HEK293 (cell line): ENCODE measurements at regions not wholly inside any gene's neighbourhood (a gene's known extent, or its start where the extent isn't known, plus 50 kb on each side); places are given as distances from the start of the nearest gene placed in this dataset.

ENCODE experiments used
- CTCF ChIA-PET: fragments of 350-600 bp; formaldehyde crosslinking; extraction: SDS; loops from one replicate; lab custom pipeline; 2021; ENCODE audit warnings: antibody characterized with exemption; lab: Yijun Ruan, JAX
- POLR2A ChIA-PET: fragments of 300-600 bp; formaldehyde crosslinking; extraction: SDS; loops from one replicate; lab custom pipeline; 2020; ENCODE audit warnings: antibody characterized with exemption, inconsistent platforms; lab: Yijun Ruan, JAX
- H3K27ac ChIP-seq: fragments of 200-500 bp; sonication (Bioruptor generic); 2 replicates; pipeline ENCODE4 v1.5.1; 2014; ENCODE audit warnings: low read depth, low read length, control low read depth, inconsistent platforms; ENCODE audit errors: extremely low read depth
- H3K36me3 ChIP-seq, 2 experiments: fragments of 200-500 bp in 1 of 2; sonication (Bioruptor generic) in 1 of 2; 1 replicate in 1 of 2; 2 replicates in 1 of 2; pipeline ENCODE4 v1.5.1; 2014 to 2017; ENCODE audit warnings: inconsistent platforms in 2 of 2, low read length in 2 of 2; ENCODE audit not compliant: control insufficient read depth in 2 of 2, insufficient read depth in 1 of 2
- H3K4me1 ChIP-seq: fragments of 200-500 bp; sonication (Bioruptor generic); 2 replicates; pipeline ENCODE4 v1.5.1; 2014; ENCODE audit warnings: mild to moderate bottlenecking, low read length, inconsistent platforms; ENCODE audit not compliant: control insufficient read depth, insufficient read depth
- H3K4me3 ChIP-seq: 2 replicates; pipeline ENCODE4 v1.5.1; 2011; ENCODE audit warnings: low read depth, mild to moderate bottlenecking, control low read depth, low read length, moderate library complexity
- H3K9me3 ChIP-seq: fragments of 200-500 bp; sonication (Bioruptor generic); 2 replicates; pipeline ENCODE4 v1.5.1; 2014; ENCODE audit warnings: low read depth, low read length, inconsistent platforms; ENCODE audit not compliant: control insufficient read depth, insufficient read depth
- EGR2 ChIP-seq: fragments of 450-650 bp; formaldehyde crosslinking; IDR thresholded peaks from 2 replicates; pipeline ENCODE4 v1.5.1; 2016; ENCODE audit warnings: low read depth, missing biosample characterization, missing genetic modification characterization
- PRDM1 ChIP-seq: fragments of 450-650 bp; formaldehyde crosslinking; IDR thresholded peaks from 2 replicates; pipeline ENCODE4; 2016; ENCODE audit warnings: missing biosample characterization, missing genetic modification characterization
- SALL2 ChIP-seq: fragments of 450-650 bp; formaldehyde crosslinking; IDR thresholded peaks from 2 replicates; pipeline ENCODE4 v1.5.0; 2017; ENCODE audit warnings: missing biosample characterization, mild to moderate bottlenecking, missing genetic modification characterization, borderline replicate concordance
- SCRT1 ChIP-seq: fragments of 450-650 bp; formaldehyde crosslinking; IDR thresholded peaks from 2 replicates; pipeline ENCODE4 v1.5.1; 2016; ENCODE audit warnings: missing biosample characterization, missing genetic modification characterization, borderline replicate concordance
- SCRT2 ChIP-seq: fragments of 450-650 bp; formaldehyde crosslinking; IDR thresholded peaks from 2 replicates; pipeline ENCODE4 v1.5.1; 2016; ENCODE audit warnings: missing biosample characterization, missing genetic modification characterization
- ZBTB48 ChIP-seq: fragments of 450-650 bp; formaldehyde crosslinking; IDR thresholded peaks from 2 replicates; pipeline ENCODE4 v1.5.1; 2016; ENCODE audit warnings: missing biosample characterization, missing genetic modification characterization
- ZFHX2 ChIP-seq: fragments of 450-650 bp; formaldehyde crosslinking; conservative IDR thresholded peaks from 2 replicates; pipeline ENCODE4 v1.5.1; 2016; ENCODE audit warnings: missing biosample characterization, missing genetic modification characterization
- ZFP41 ChIP-seq: fragments of 450-650 bp; formaldehyde crosslinking; IDR thresholded peaks from 2 replicates; pipeline ENCODE4 v1.5.1; 2016; ENCODE audit warnings: missing biosample characterization, missing genetic modification characterization, borderline replicate concordance
- ZNF114 ChIP-seq: fragments of 450-650 bp; formaldehyde crosslinking; IDR thresholded peaks from 2 replicates; pipeline ENCODE4 v1.5.0; 2017; ENCODE audit warnings: missing biosample characterization, missing genetic modification characterization
- ZNF239 ChIP-seq: fragments of 450-650 bp; formaldehyde crosslinking; IDR thresholded peaks from 2 replicates; pipeline ENCODE4 v1.5.1; 2016; ENCODE audit warnings: missing biosample characterization, missing genetic modification characterization
- ZNF248 ChIP-seq: fragments of 450-650 bp; formaldehyde crosslinking; IDR thresholded peaks from 2 replicates; pipeline ENCODE4 v1.5.1; 2017; ENCODE audit warnings: missing biosample characterization, missing genetic modification characterization
- ZNF311 ChIP-seq: fragments of 450-650 bp; formaldehyde crosslinking; IDR thresholded peaks from 2 replicates; pipeline ENCODE4 v1.5.1; 2017; ENCODE audit warnings: missing biosample characterization, missing genetic modification characterization, borderline replicate concordance
- ZNF501 ChIP-seq: fragments of 450-650 bp; formaldehyde crosslinking; IDR thresholded peaks from 2 replicates; pipeline ENCODE4 v1.5.1; 2016; ENCODE audit warnings: missing biosample characterization, missing genetic modification characterization
- ZNF76 ChIP-seq: fragments of 450-650 bp; formaldehyde crosslinking; IDR thresholded peaks from 2 replicates; pipeline ENCODE4; 2016; ENCODE audit warnings: low read depth, missing biosample characterization, missing genetic modification characterization, borderline replicate concordance
- ZNF776 ChIP-seq: fragments of 450-650 bp; formaldehyde crosslinking; IDR thresholded peaks from 2 replicates; pipeline ENCODE4 v1.5.0; 2017; ENCODE audit warnings: missing biosample characterization, missing genetic modification characterization, borderline replicate concordance
- ZNF791 ChIP-seq: fragments of 450-650 bp; formaldehyde crosslinking; IDR thresholded peaks from 2 replicates; pipeline ENCODE4 v1.5.1; 2016; ENCODE audit warnings: missing biosample characterization, missing genetic modification characterization
- TF ChIP-seq, protein P1 (sequence below): fragments of 450-650 bp; formaldehyde crosslinking; IDR thresholded peaks from 2 replicates; pipeline ENCODE4 v1.5.1; 2016; ENCODE audit warnings: missing biosample characterization, missing genetic modification characterization
- TF ChIP-seq, protein P2 (sequence below): fragments of 450-650 bp; formaldehyde crosslinking; IDR thresholded peaks from 2 replicates; pipeline ENCODE4 v1.5.0; 2017; ENCODE audit warnings: missing biosample characterization, missing genetic modification characterization, borderline replicate concordance
- TF ChIP-seq, protein P3 (sequence below): fragments of 450-650 bp; IDR thresholded peaks from 2 replicates; pipeline ENCODE4 v1.5.1; 2018; ENCODE audit warnings: missing biosample characterization, mild to moderate bottlenecking, missing genetic modification characterization

DNA sequence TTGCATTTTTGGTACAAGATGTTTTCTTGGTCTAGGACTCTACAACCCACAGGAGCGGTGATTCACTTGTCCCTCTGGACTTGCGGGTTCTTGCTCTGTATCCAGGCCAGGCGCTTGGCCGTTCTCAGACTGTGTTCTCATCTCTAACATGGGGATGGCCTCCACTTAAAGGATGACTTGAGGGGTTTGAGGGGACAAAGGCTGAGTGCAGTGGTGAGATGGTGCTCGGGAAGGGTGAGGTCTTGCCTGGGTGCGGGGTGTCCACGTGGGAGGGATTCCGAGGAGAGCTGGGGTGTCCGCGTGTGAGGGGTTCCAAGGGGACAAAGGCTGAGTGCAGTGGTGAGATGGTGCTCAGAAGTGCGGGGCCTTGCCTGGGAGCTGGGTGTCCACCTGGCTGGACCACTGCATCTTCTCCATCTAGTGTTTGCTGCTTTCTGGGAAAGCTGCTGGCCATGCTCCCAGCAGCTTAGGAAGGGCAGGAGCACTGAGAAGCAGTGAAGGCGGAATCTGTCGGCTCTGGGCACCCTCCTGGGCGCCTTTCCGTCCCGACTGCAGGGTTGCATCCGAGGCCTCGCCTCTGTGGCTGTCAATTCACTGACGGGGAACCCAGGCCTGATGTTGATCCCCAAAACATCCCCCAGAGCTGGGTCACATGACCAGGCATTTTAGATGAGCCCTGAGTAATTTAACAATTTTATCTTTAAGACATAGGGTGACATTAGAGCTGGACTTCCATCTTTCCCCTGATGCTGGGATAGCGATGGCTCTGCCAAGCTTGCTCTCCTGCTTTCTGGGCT, 280.5 kb upstream of the IRX4 start:
- no peaks in the 10 kb centered on the region for H3K4me1 ChIP-seq
- no peak overlapping the region for H3K27ac ChIP-seq
- ChIA-PET CTCF (interaction anchor here (1.4 kb wide), 1 partner anchor 12 kb away, joined by 7 read pairs; no protein-coding TSS in a partner anchor), POLR2A (no interaction called here)
- no peaks in the 10 kb centered on the region for H3K9me3 ChIP-seq
- no peak for TF ChIP-seq ZNF248
- no peak for TF ChIP-seq ZNF501 (tag by site-specific recombination)
- TF ChIP-seq ZBTB48 = no peak
- TF ChIP-seq SCRT1 (tag by site-specific recombination) = no peak
- no peak for TF ChIP-seq SCRT2 (tag by site-specific recombination)
- TF ChIP-seq, protein P1, sequence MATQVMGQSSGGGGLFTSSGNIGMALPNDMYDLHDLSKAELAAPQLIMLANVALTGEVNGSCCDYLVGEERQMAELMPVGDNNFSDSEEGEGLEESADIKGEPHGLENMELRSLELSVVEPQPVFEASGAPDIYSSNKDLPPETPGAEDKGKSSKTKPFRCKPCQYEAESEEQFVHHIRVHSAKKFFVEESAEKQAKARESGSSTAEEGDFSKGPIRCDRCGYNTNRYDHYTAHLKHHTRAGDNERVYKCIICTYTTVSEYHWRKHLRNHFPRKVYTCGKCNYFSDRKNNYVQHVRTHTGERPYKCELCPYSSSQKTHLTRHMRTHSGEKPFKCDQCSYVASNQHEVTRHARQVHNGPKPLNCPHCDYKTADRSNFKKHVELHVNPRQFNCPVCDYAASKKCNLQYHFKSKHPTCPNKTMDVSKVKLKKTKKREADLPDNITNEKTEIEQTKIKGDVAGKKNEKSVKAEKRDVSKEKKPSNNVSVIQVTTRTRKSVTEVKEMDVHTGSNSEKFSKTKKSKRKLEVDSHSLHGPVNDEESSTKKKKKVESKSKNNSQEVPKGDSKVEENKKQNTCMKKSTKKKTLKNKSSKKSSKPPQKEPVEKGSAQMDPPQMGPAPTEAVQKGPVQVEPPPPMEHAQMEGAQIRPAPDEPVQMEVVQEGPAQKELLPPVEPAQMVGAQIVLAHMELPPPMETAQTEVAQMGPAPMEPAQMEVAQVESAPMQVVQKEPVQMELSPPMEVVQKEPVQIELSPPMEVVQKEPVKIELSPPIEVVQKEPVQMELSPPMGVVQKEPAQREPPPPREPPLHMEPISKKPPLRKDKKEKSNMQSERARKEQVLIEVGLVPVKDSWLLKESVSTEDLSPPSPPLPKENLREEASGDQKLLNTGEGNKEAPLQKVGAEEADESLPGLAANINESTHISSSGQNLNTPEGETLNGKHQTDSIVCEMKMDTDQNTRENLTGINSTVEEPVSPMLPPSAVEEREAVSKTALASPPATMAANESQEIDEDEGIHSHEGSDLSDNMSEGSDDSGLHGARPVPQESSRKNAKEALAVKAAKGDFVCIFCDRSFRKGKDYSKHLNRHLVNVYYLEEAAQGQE (tag by site-specific recombination) = no peak
- TF ChIP-seq ZNF76 (tag by site-specific recombination) = no peak
- no peak for TF ChIP-seq SALL2 (tag by site-specific recombination)
- TF ChIP-seq, protein P2, sequence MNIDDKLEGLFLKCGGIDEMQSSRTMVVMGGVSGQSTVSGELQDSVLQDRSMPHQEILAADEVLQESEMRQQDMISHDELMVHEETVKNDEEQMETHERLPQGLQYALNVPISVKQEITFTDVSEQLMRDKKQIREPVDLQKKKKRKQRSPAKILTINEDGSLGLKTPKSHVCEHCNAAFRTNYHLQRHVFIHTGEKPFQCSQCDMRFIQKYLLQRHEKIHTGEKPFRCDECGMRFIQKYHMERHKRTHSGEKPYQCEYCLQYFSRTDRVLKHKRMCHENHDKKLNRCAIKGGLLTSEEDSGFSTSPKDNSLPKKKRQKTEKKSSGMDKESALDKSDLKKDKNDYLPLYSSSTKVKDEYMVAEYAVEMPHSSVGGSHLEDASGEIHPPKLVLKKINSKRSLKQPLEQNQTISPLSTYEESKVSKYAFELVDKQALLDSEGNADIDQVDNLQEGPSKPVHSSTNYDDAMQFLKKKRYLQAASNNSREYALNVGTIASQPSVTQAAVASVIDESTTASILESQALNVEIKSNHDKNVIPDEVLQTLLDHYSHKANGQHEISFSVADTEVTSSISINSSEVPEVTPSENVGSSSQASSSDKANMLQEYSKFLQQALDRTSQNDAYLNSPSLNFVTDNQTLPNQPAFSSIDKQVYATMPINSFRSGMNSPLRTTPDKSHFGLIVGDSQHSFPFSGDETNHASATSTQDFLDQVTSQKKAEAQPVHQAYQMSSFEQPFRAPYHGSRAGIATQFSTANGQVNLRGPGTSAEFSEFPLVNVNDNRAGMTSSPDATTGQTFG (tag by site-specific recombination) = no peak
- no peak for TF ChIP-seq ZNF776 (tag by site-specific recombination)
- TF ChIP-seq ZFP41 (tag by site-specific recombination) = no peak
- no peak for TF ChIP-seq ZNF239 (tag by site-specific recombination)
- no peak for TF ChIP-seq ZNF114
- H3K4me3 ChIP-seq = no peak overlapping the region
- no peaks in the 10 kb centered on the region for H3K36me3 ChIP-seq

DNA sequence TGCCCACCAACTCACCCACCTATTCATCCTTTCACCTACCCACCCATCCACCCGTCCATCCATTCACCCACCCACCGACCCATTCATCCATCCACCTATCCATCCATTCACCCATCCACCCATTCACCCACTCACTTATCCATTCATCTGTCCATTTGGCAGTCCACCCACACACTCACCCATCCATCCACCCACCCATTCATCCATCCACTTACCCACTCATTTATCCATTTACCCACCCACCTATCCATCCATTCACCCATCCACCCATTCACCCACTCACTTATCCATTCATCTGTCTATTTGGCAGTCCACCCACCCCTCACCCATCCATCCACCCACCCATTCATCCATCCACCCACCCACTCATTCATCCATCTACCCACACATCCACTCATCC, 278.1 kb upstream of the IRX4 start:
- H3K4me3 ChIP-seq = no peak overlapping the region
- no peaks in the 10 kb centered on the region for H3K36me3 ChIP-seq
- POLR2A ChIA-PET = no interaction called here
- no peak for TF ChIP-seq PRDM1 (tag by site-specific recombination)
- peak; percentile 76 for TF ChIP-seq ZFHX2
- TF ChIP-seq ZNF311 = no peak
- TF ChIP-seq, protein P3, sequence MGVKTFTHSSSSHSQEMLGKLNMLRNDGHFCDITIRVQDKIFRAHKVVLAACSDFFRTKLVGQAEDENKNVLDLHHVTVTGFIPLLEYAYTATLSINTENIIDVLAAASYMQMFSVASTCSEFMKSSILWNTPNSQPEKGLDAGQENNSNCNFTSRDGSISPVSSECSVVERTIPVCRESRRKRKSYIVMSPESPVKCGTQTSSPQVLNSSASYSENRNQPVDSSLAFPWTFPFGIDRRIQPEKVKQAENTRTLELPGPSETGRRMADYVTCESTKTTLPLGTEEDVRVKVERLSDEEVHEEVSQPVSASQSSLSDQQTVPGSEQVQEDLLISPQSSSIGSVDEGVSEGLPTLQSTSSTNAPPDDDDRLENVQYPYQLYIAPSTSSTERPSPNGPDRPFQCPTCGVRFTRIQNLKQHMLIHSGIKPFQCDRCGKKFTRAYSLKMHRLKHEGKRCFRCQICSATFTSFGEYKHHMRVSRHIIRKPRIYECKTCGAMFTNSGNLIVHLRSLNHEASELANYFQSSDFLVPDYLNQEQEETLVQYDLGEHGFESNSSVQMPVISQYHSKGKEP (tag by site-specific recombination) = no peak
- TF ChIP-seq ZNF791 (tag by site-specific recombination) = no peak
- peak; percentile 92 for TF ChIP-seq EGR2 (tag by site-specific recombination)
- no peaks in the 10 kb centered on the region for H3K9me3 ChIP-seq
- no peaks in the 10 kb centered on the region for H3K4me1 ChIP-seq
- H3K27ac ChIP-seq = no peak overlapping the region
- CTCF ChIA-PET = no interaction called here
